ENCODE measurements at regions not wholly inside any gene's neighbourhood (a gene's known extent, or its start where the extent isn't known, plus 50 kb on each side); places are given as distances from the start of the nearest gene placed in this dataset.
"Not testable (repeated sequence)": the region's sequence is repeated elsewhere in the genome, so short reads cannot be mapped to it uniquely, and the experiment has no call there.

DNA sequence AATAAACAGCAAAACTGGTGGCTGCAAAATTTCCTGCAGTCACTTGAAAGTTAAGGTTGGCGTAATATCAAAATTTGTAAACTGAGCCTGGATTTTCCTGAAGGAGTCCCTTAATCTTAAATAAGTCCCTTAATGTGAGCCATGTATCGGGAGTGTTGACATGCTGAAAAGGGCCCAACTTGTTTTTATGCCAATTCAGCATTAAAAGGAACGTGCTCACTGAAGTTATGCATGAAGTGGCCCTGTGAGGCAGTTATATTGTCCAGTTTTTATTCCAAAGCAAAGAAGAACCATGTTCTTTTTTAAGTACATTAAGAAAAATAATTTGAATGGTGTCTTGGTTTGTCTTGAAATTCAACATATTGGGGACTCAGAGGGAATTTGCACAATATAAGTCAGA lies 1766.9 kb downstream of the SLITRK1 start:
- DNase-seq = no peak

GRCh38 chr13:82096256-82096655 lies 1755.3 kb upstream of the SPRY2 start:
- DNase-seq = no peak

- no peak for DNase-seq
Observed at GRCh38 chr13:82092312-82092711, 1751.4 kb upstream of the SPRY2 start.

GRCh38 chr13:82088781-82089180 lies 1747.9 kb upstream of the SPRY2 start:
- no peak for DNase-seq

DNA sequence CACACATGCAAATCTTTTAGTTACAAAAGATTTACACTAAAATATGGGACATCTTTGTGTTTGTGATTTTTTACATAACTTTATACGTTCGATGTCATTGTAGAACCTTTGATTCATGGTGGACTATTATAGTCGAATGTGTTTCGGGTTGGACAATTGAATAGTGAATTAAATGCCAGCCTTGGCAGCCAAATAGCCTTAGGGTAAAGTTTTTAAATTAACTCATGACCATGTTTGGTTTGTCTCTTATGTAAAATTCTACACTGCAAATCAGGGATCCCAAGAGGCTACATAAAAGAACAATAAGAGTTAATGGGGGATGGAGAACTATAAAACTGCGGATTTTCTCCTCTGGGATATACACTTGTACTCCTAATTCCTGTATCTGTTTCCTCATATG lies 1735.6 kb upstream of the SPRY2 start:
- no peak for DNase-seq

- no peak for DNase-seq
Observed at GRCh38 chr13:82070416-82070815, 1729.5 kb upstream of the SPRY2 start.

- DNase-seq = no peak
Observed at GRCh38 chr13:82062772-82063171, 1721.8 kb upstream of the SPRY2 start.

DNA sequence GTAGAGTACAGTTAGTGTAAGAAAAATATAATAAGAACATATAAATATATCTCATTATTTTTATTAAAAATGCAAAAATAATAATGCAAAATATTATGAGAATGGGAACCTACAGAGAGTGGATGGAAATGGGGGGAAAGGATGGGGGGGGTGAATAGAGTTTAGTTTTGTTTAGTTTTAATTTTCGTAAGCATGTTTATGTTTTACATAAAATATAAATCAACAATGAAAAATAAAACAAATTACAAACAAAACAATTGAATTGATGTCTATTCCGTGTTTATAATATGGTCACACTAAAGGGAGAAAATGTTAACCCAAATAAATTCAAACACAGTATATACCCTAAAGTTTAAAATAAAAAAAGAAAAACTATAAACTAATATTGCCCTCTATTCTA lies 1717.4 kb upstream of the SPRY2 start:
- no peak for DNase-seq

- not testable (repeated sequence) for DNase-seq
Observed at GRCh38 chr13:82045316-82045715, 1704.4 kb upstream of the SPRY2 start.

DNA sequence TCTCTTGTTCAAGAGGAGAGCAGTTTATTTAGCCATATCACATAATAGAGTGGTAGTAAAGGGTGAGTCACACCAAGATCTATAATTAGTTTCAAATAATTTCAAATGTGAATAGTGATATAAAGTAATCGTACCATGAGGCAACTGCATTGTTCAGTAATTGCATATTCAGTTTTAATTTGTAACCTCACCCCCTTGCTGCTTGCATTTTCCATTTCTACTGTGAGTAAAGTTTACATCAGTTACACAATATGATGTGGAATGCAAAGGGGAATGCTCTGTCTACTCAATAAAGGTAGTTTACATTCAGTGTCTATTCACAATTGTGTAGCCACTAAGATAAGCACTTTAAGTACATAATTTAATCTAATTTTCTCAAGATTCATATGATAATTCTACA lies 1695.7 kb upstream of the SPRY2 start:
- no peak for DNase-seq

GRCh38 chr13:82011355-82011754 lies 1670.4 kb upstream of the SPRY2 start:
- no peak for DNase-seq

GRCh38 chr13:82010780-82011179 lies 1669.9 kb upstream of the SPRY2 start:
- DNase-seq = no peak

- no peak for DNase-seq
Observed at GRCh38 chr13:82002710-82003109, 1661.8 kb upstream of the SPRY2 start.

- DNase-seq = no peak
Observed at GRCh38 chr13:81995316-81995715, 1654.4 kb upstream of the SPRY2 start.

GRCh38 chr13:81990652-81991051 lies 1649.7 kb upstream of the SPRY2 start:
- DNase-seq = no peak

DNA sequence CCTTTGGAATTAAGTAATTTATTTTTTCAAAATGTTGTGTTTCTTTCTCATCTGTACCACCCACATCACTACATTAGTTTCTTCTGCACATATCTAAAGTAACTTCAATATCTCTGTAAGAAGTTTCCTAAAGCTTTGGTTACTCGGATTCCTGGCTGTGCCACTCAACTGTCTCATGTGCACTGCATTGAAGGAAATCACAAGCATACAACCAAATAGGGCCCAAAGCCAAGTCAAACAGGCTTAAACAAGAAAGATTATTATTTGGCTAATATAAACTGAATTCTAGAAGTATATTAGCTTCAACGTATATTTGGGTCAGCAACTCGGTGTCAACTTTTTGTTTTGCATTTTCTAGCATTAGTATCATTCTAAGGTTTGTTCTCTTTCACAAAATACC lies 1647.6 kb upstream of the SPRY2 start:
- DNase-seq = no peak

GRCh38 chr13:81987677-81988357 lies 1646.9 kb upstream of the SPRY2 start:
- DNase-seq = no peak

GRCh38 chr13:81987159-81987558 lies 1646.2 kb upstream of the SPRY2 start:
- no peak for DNase-seq

- no peak for DNase-seq
Observed at GRCh38 chr13:81986308-81986707, 1645.4 kb upstream of the SPRY2 start.

DNA sequence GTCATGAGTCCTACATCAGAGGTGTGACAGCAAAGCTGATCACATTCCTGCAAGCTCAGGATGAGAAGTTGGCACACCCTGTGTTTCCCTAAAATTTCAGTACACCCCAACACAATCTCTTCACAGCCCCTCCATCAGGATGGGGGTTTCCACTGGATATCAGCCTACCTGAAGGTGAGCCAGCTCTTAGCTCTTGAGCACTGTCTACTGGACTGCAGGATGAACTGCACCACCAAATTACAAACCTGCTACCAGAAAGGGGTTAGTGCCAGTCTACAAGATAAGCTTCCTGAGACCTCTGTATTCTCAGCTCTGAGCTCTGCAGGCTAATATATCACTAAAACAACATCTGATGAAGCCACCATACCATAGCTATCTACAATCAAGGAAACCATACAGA lies 1616.2 kb upstream of the SPRY2 start:
- no peak for DNase-seq

DNA sequence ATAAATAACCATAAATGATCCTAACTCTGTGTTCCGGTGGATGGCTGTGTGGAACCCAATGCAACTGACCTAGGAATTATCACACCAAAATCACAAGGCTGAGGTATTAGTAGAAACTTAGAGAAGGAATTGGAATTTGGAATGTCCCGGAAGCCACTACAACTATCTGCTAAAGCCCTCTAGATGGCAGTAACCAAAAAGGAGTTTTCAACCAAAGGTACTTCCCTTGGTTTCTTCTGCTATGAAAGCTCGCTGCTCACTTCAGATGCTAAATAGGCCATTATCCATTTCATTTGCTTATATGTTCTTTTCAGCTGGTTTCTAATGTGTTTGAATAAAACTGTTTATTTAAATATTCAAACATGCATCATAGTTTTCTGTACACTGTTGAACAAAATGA lies 1589.1 kb upstream of the SPRY2 start:
- DNase-seq = no peak

GRCh38 chr13:81927347-81927746 lies 1586.4 kb upstream of the SPRY2 start:
- DNase-seq = no peak

- DNase-seq = no peak
Observed at GRCh38 chr13:81917810-81918209, 1576.9 kb upstream of the SPRY2 start.

- DNase-seq = no peak
Observed at GRCh38 chr13:81916461-81916860, 1575.5 kb upstream of the SPRY2 start.

- no peak for DNase-seq
Observed at GRCh38 chr13:81907787-81908372, 1567.0 kb upstream of the SPRY2 start.
